Astrocyte (in vitro differentiated cells and primary cell): ENCODE measurements at regions not wholly inside any gene's neighbourhood (a gene's known extent, or its start where the extent isn't known, plus 50 kb on each side); places are given as distances from the start of the nearest gene placed in this dataset.

Experiments
- DNase-seq: peaks from one replicate; pipeline ENCODE4 v3.0.0-alpha.2; 2010; ENCODE audit warnings: low read depth
- FAIRE-seq: peaks from 2 replicates; lab custom pipeline; 2011; peaks lifted over from hg19 to GRCh38; lab: Jason Lieb, UNC
- H2AFZ ChIP-seq: 2 replicates; pipeline ENCODE4 v1.6.0; 2012; ENCODE audit warnings: low read depth, low read length, inconsistent platforms
- H3K27ac ChIP-seq: 2 replicates; pipeline ENCODE4 v1.5.1; 2011; ENCODE audit warnings: low read depth, low read length, inconsistent platforms
- H3K27me3 ChIP-seq: 2 replicates; pipeline ENCODE4 v1.6.0; 2011; ENCODE audit warnings: low read length, inconsistent platforms; ENCODE audit not compliant: insufficient read depth
- H3K36me3 ChIP-seq: 2 replicates; pipeline ENCODE4 v1.5.1; 2011; ENCODE audit warnings: low read length, inconsistent platforms; ENCODE audit not compliant: insufficient read depth
- H3K4me1 ChIP-seq: 2 replicates; pipeline ENCODE4 v1.5.1; 2011; ENCODE audit warnings: low read length, inconsistent platforms; ENCODE audit not compliant: insufficient read depth
- H3K4me2 ChIP-seq: 2 replicates; pipeline ENCODE4 v1.6.0; 2012; ENCODE audit warnings: low read length, inconsistent platforms
- H3K4me3 ChIP-seq: 2 replicates; pipeline ENCODE4 v1.5.1; 2011; ENCODE audit warnings: low read depth, mild to moderate bottlenecking, low read length, inconsistent platforms; ENCODE audit not compliant: insufficient read depth
- H3K79me2 ChIP-seq: 2 replicates; pipeline ENCODE4 v1.6.0; 2012; ENCODE audit warnings: mild to moderate bottlenecking, low read length, inconsistent platforms; ENCODE audit not compliant: insufficient read depth
- H3K9ac ChIP-seq: 2 replicates; pipeline ENCODE4 v1.6.0; 2012; ENCODE audit warnings: mild to moderate bottlenecking, low read length, inconsistent platforms
- H3K9me3 ChIP-seq: 2 replicates; pipeline ENCODE4 v1.5.1; 2012; ENCODE audit warnings: low read depth, mild to moderate bottlenecking, low read length, inconsistent platforms; ENCODE audit not compliant: insufficient read depth
- H4K20me1 ChIP-seq: 2 replicates; pipeline ENCODE4 v1.6.0; 2012; ENCODE audit warnings: low read length, inconsistent platforms; ENCODE audit not compliant: insufficient read depth
- H3K27ac Mint-ChIP-seq: one replicate; pipeline ENCODE4 v1.8.0; 2021; ENCODE audit warnings: mild to moderate bottlenecking, mixed read lengths; ENCODE audit not compliant: unreplicated experiment
- H3K27me3 Mint-ChIP-seq: one replicate; pipeline ENCODE4 v1.8.0; 2021; ENCODE audit warnings: low read depth, mixed read lengths; ENCODE audit not compliant: unreplicated experiment
- H3K36me3 Mint-ChIP-seq: one replicate; pipeline ENCODE4 v1.8.0; 2021; ENCODE audit warnings: low read depth, mixed read lengths; ENCODE audit not compliant: unreplicated experiment
- H3K4me1 Mint-ChIP-seq: one replicate; pipeline ENCODE4 v1.8.0; 2021; ENCODE audit warnings: low read depth, mixed read lengths; ENCODE audit not compliant: unreplicated experiment
- H3K4me3 Mint-ChIP-seq: one replicate; pipeline ENCODE4 v1.8.0; 2021; ENCODE audit warnings: mild to moderate bottlenecking, moderate library complexity, mixed read lengths; ENCODE audit not compliant: unreplicated experiment
- H3K9me3 Mint-ChIP-seq: one replicate; pipeline ENCODE4 v1.8.0; 2021; ENCODE audit warnings: mild to moderate bottlenecking, mixed read lengths; ENCODE audit not compliant: unreplicated experiment
- CTCF ChIP-seq: IDR thresholded peaks from 2 replicates; pipeline ENCODE4 v1.5.1; 2011; ENCODE audit warnings: low read depth, mild to moderate bottlenecking, inconsistent platforms, low read length, moderate library complexity; ENCODE audit not compliant: insufficient read depth
- EZH2 ChIP-seq: IDR thresholded peaks from 2 replicates; pipeline ENCODE4 v1.6.1; 2012; ENCODE audit warnings: mild to moderate bottlenecking, low read length, inconsistent platforms; ENCODE audit not compliant: insufficient read depth

GRCh38 chr1:80282536-80282935 lies 1276.0 kb upstream of the ADGRL4 start:
- H3K27me3 ChIP-seq, result no peaks in the 10 kb centered on the region
- H2AFZ ChIP-seq, result no peak overlapping the region
- H3K27me3 Mint-ChIP-seq, result no peaks in the 10 kb centered on the region
- H3K9me3 ChIP-seq, result no peaks in the 10 kb centered on the region
- H3K4me3 Mint-ChIP-seq, result no peak overlapping the region
- H3K27ac ChIP-seq, result no peak overlapping the region
- FAIRE-seq (no peak), DNase-seq (no peak)
- no peak overlapping the region for H3K9ac ChIP-seq
- no peaks in the 10 kb centered on the region for H3K36me3 ChIP-seq
- H3K4me2 ChIP-seq, result no peak overlapping the region
- no peaks in the 10 kb centered on the region for H3K4me1 ChIP-seq
- no peaks in the 10 kb centered on the region for H3K4me1 Mint-ChIP-seq
- no peaks in the 10 kb centered on the region for H3K36me3 Mint-ChIP-seq
- H3K27ac Mint-ChIP-seq, result no peak overlapping the region
- H4K20me1 ChIP-seq, result no peaks in the 10 kb centered on the region
- no peak overlapping the region for H3K4me3 ChIP-seq
- no peaks in the 10 kb centered on the region for H3K79me2 ChIP-seq
- TF ChIP-seq CTCF, result no peak
- TF ChIP-seq EZH2, result no peak
- H3K9me3 Mint-ChIP-seq, result no peaks in the 10 kb centered on the region

GRCh38 chr1:80278936-80279335 lies 1272.4 kb upstream of the ADGRL4 start:
- Histone ChIP-seq H4K20me1 (no peaks in the 10 kb centered on the region), H3K9me3 (no peaks in the 10 kb centered on the region), H3K4me3 (no peak overlapping the region), H3K9ac (no peak overlapping the region), H3K36me3 (no peaks in the 10 kb centered on the region), H2AFZ (no peak overlapping the region), H3K79me2 (no peaks in the 10 kb centered on the region), H3K27ac (no peak overlapping the region), H3K4me1 (no peaks in the 10 kb centered on the region), H3K4me2 (no peak overlapping the region), H3K27me3 (no peaks in the 10 kb centered on the region)
- Mint-ChIP-seq H3K4me1 (no peaks in the 10 kb centered on the region), H3K9me3 (no peaks in the 10 kb centered on the region), H3K36me3 (no peaks in the 10 kb centered on the region), H3K27me3 (no peaks in the 10 kb centered on the region), H3K27ac (no peak overlapping the region), H3K4me3 (no peak overlapping the region)
- DNase-seq (no peak), FAIRE-seq (no peak)
- no peak for TF ChIP-seq CTCF
- no peak for TF ChIP-seq EZH2

- H3K4me3 Mint-ChIP-seq, result no peak overlapping the region
- DNase-seq, result no peak
Measured at GRCh38 chr1:80274256-80274655, 1267.7 kb upstream of the ADGRL4 start.

More at GRCh38 chr1:80274256-80274655, 1267.7 kb upstream of the ADGRL4 start:
- no peak overlapping the region for H2AFZ ChIP-seq
- no peaks in the 10 kb centered on the region for H3K27me3 ChIP-seq
- H3K36me3 Mint-ChIP-seq, result no peaks in the 10 kb centered on the region
- no peaks in the 10 kb centered on the region for H3K79me2 ChIP-seq
- no peak for TF ChIP-seq EZH2
- no peak for FAIRE-seq
- H3K9me3 Mint-ChIP-seq, result no peaks in the 10 kb centered on the region
- no peak overlapping the region for H3K4me2 ChIP-seq
- no peaks in the 10 kb centered on the region for H3K4me1 Mint-ChIP-seq
- no peak overlapping the region for H3K4me3 ChIP-seq
- H3K27ac ChIP-seq, result no peak overlapping the region
- no peak overlapping the region for H3K27ac Mint-ChIP-seq
- no peaks in the 10 kb centered on the region for H4K20me1 ChIP-seq
- H3K9ac ChIP-seq, result no peak overlapping the region
- no peaks in the 10 kb centered on the region for H3K4me1 ChIP-seq
- no peaks in the 10 kb centered on the region for H3K27me3 Mint-ChIP-seq
- no peaks in the 10 kb centered on the region for H3K9me3 ChIP-seq
- no peaks in the 10 kb centered on the region for H3K36me3 ChIP-seq
